Effector memory CD4-positive, alpha-beta T cell (primary cell): ENCODE measurements at regions not wholly inside any gene's neighbourhood (a gene's known extent, or its start where the extent isn't known, plus 50 kb on each side); places are given as distances from the start of the nearest gene placed in this dataset.

Source experiments
- DNase-seq, 3 donors: peaks; one replicate each; pipeline ENCODE4 v3.0.0-alpha.2; 2020
- H3K27ac ChIP-seq: 2 replicates; pipeline ENCODE4 v1.7.0; 2013; ENCODE audit warnings: mild to moderate bottlenecking, low read length, moderate library complexity; ENCODE audit not compliant: insufficient read depth, poor library complexity, severe bottlenecking
- H3K27me3 ChIP-seq: replicated peaks from 2 replicates; pipeline ENCODE4 v1.7.0; 2013; ENCODE audit warnings: mild to moderate bottlenecking, low read length; ENCODE audit not compliant: insufficient read depth, control insufficient read depth, poor library complexity, severe bottlenecking
- H3K36me3 ChIP-seq: 2 replicates; pipeline ENCODE4 v1.7.0; 2013; ENCODE audit warnings: mild to moderate bottlenecking, low read length, moderate library complexity; ENCODE audit not compliant: control insufficient read depth, insufficient read depth
- H3K4me1 ChIP-seq: 2 replicates; pipeline ENCODE4 v1.7.0; 2013; ENCODE audit warnings: low read length, mild to moderate bottlenecking; ENCODE audit not compliant: control insufficient read depth, insufficient read depth, poor library complexity, severe bottlenecking
- H3K4me3 ChIP-seq: 2 replicates; pipeline ENCODE4 v1.7.0; 2013; ENCODE audit warnings: low read length, low read depth, mild to moderate bottlenecking; ENCODE audit not compliant: insufficient read depth, poor library complexity, severe bottlenecking
- H3K9me3 ChIP-seq: 2 replicates; pipeline ENCODE4 v1.7.0; 2013; ENCODE audit warnings: mild to moderate bottlenecking, low read length, moderate library complexity; ENCODE audit not compliant: control insufficient read depth

GRCh38 chr6:120854583-120854982 is 479.7 kb downstream of the TBC1D32 start:
- no peak for DNase-seq
- no peaks in the 10 kb centered on the region for H3K9me3 ChIP-seq
- no peaks in the 10 kb centered on the region for H3K27me3 ChIP-seq
- no peak overlapping the region for H3K4me3 ChIP-seq
- no peaks in the 10 kb centered on the region for H3K36me3 ChIP-seq
- H3K4me1 ChIP-seq: no peaks in the 10 kb centered on the region
- no peak overlapping the region for H3K27ac ChIP-seq

- no peaks in the 10 kb centered on the region for H3K4me1 ChIP-seq
- no peak overlapping the region for H3K27ac ChIP-seq
- no peaks in the 10 kb centered on the region for H3K9me3 ChIP-seq
- H3K36me3 ChIP-seq: no peaks in the 10 kb centered on the region
- DNase-seq: no peak
- H3K4me3 ChIP-seq: no peak overlapping the region
- H3K27me3 ChIP-seq: no peaks in the 10 kb centered on the region
These were observed 480.8 kb downstream of the TBC1D32 start for GRCh38 chr6:120853489-120853888.

- H3K27me3 ChIP-seq: no peaks in the 10 kb centered on the region
- no peak overlapping the region for H3K4me3 ChIP-seq
- H3K27ac ChIP-seq: no peak overlapping the region
- H3K9me3 ChIP-seq: no peaks in the 10 kb centered on the region
- H3K4me1 ChIP-seq: no peaks in the 10 kb centered on the region
- DNase-seq: no peak
- no peaks in the 10 kb centered on the region for H3K36me3 ChIP-seq
These were observed 481.9 kb downstream of the TBC1D32 start for GRCh38 chr6:120852293-120852849.

GRCh38 chr6:120826253-120826652 is 508.0 kb downstream of the TBC1D32 start:
- H3K27ac ChIP-seq: no peak overlapping the region
- DNase-seq: no peak
- no peaks in the 10 kb centered on the region for H3K36me3 ChIP-seq
- no peak overlapping the region for H3K4me3 ChIP-seq
- no peaks in the 10 kb centered on the region for H3K4me1 ChIP-seq
- no peaks in the 10 kb centered on the region for H3K9me3 ChIP-seq
- no peaks in the 10 kb centered on the region for H3K27me3 ChIP-seq

- DNase-seq: no peak
- H3K27me3 ChIP-seq: no peaks in the 10 kb centered on the region
These were observed 517.5 kb downstream of the TBC1D32 start for GRCh38 chr6:120816794-120817193.

GRCh38 chr6:120805276-120805675 is 529.0 kb downstream of the TBC1D32 start:
- no peaks in the 10 kb centered on the region for H3K4me1 ChIP-seq
- no peak for DNase-seq
- H3K36me3 ChIP-seq: no peaks in the 10 kb centered on the region

More at GRCh38 chr6:120816794-120817193, 517.5 kb downstream of the TBC1D32 start:
- Histone ChIP-seq H3K36me3 (no peaks in the 10 kb centered on the region), H3K9me3 (no peaks in the 10 kb centered on the region), H3K27ac (no peak overlapping the region), H3K4me3 (no peak overlapping the region), H3K4me1 (no peaks in the 10 kb centered on the region)

GRCh38 chr6:120804612-120805011 is 529.7 kb downstream of the TBC1D32 start:
- no peaks in the 10 kb centered on the region for H3K27me3 ChIP-seq
- H3K4me1 ChIP-seq: no peaks in the 10 kb centered on the region
- no peak for DNase-seq
- no peak overlapping the region for H3K27ac ChIP-seq
- no peak overlapping the region for H3K4me3 ChIP-seq
- no peaks in the 10 kb centered on the region for H3K36me3 ChIP-seq
- no peaks in the 10 kb centered on the region for H3K9me3 ChIP-seq

More at GRCh38 chr6:120805276-120805675, 529.0 kb downstream of the TBC1D32 start:
- no peaks in the 10 kb centered on the region for H3K9me3 ChIP-seq
- no peak overlapping the region for H3K27ac ChIP-seq
- no peak overlapping the region for H3K4me3 ChIP-seq
- no peaks in the 10 kb centered on the region for H3K27me3 ChIP-seq

- Histone ChIP-seq H3K27ac (no peak overlapping the region), H3K4me3 (no peak overlapping the region), H3K27me3 (no peaks in the 10 kb centered on the region), H3K9me3 (no peaks in the 10 kb centered on the region), H3K36me3 (no peaks in the 10 kb centered on the region), H3K4me1 (no peaks in the 10 kb centered on the region)
- no peak for DNase-seq
These were observed 547.6 kb downstream of the TBC1D32 start for GRCh38 chr6:120786682-120787081.

- no peaks in the 10 kb centered on the region for H3K4me1 ChIP-seq
- H3K27ac ChIP-seq: no peak overlapping the region
- no peaks in the 10 kb centered on the region for H3K36me3 ChIP-seq
- H3K9me3 ChIP-seq: no peaks in the 10 kb centered on the region
- no peak for DNase-seq
- no peak overlapping the region for H3K4me3 ChIP-seq
- H3K27me3 ChIP-seq: no peaks in the 10 kb centered on the region
These were observed 548.0 kb downstream of the TBC1D32 start for GRCh38 chr6:120786256-120786655.

GRCh38 chr6:120785459-120786086 is 548.7 kb downstream of the TBC1D32 start:
- Histone ChIP-seq H3K36me3 (no peaks in the 10 kb centered on the region), H3K27me3 (no peaks in the 10 kb centered on the region), H3K27ac (no peak overlapping the region), H3K9me3 (no peaks in the 10 kb centered on the region), H3K4me1 (no peaks in the 10 kb centered on the region), H3K4me3 (no peak overlapping the region)
- DNase-seq: no peak
